Liver (tissue), 7 donors: ENCODE measurements at regions not wholly inside any gene's neighbourhood (a gene's known extent, or its start where the extent isn't known, plus 50 kb on each side); places are given as distances from the start of the nearest gene placed in this dataset.

ENCODE experiments used
- DNase-seq: peaks from one replicate; pipeline ENCODE4 v3.0.0-alpha.2; 2017; ENCODE audit warnings: low spot score
- H3K27ac ChIP-seq, 2 donors: one replicate each; pipeline ENCODE4 v1.7.0; 2013; ENCODE audit warnings: inconsistent platforms in 2 of 2, low read length in 2 of 2, control low read depth in 1 of 2, low read depth in 1 of 2, mild to moderate bottlenecking in 1 of 2
- H3K27me3 ChIP-seq, 4 donors: one replicate each; pipeline versions ENCODE4 v1.6.1 to v1.7.0; 2013; ENCODE audit warnings: low read length in 3 of 4, inconsistent platforms in 1 of 4, mild to moderate bottlenecking in 1 of 4, moderate library complexity in 1 of 4; ENCODE audit not compliant: control insufficient read depth in 4 of 4, insufficient read depth in 4 of 4
- H3K36me3 ChIP-seq, 4 donors: one replicate each; pipeline versions ENCODE4 v1.6.1 to v1.7.0; 2013; ENCODE audit warnings: low read length in 3 of 4, mild to moderate bottlenecking in 3 of 4, low read depth in 1 of 4, moderate library complexity in 1 of 4; ENCODE audit not compliant: control insufficient read depth in 4 of 4, insufficient read depth in 3 of 4
- H3K4me1 ChIP-seq, 4 donors: one replicate each; pipeline versions ENCODE4 v1.6.1 to v1.7.0; 2013; ENCODE audit warnings: low read length in 3 of 4, mild to moderate bottlenecking in 3 of 4, moderate library complexity in 1 of 4; ENCODE audit not compliant: control insufficient read depth in 4 of 4, insufficient read depth in 4 of 4
- H3K4me3 ChIP-seq, 3 donors: one replicate each; pipeline versions ENCODE4 v1.6.1 to v1.7.0; 2013; ENCODE audit warnings: low read length in 3 of 3, control low read depth in 1 of 3, low read depth in 1 of 3, mild to moderate bottlenecking in 1 of 3
- H3K9ac ChIP-seq, 2 donors: one replicate each; pipeline ENCODE4 v1.7.0; 2013; ENCODE audit warnings: low read length in 2 of 2, mild to moderate bottlenecking in 2 of 2, moderate library complexity in 2 of 2, control low read depth in 1 of 2, low read depth in 1 of 2
- H3K9me3 ChIP-seq, 4 donors: one replicate each; pipeline versions ENCODE4 v1.6.1 to v1.7.0; 2013; ENCODE audit warnings: low read length in 3 of 4; ENCODE audit not compliant: control insufficient read depth in 4 of 4
- ATF3 ChIP-seq: IDR thresholded peaks from 2 replicates; pipeline ENCODE4 v1.6.1; 2016; ENCODE audit warnings: antibody characterized with exemption
- EGR1 ChIP-seq, 2 donors: IDR thresholded peaks; 2 replicates each; pipeline ENCODE4 v1.6.1; 2016 to 2018; ENCODE audit warnings: antibody characterized with exemption in 2 of 2, low read depth in 2 of 2
- FOXA1 ChIP-seq: IDR thresholded peaks from 2 replicates; pipeline ENCODE4 v1.6.1; 2016; ENCODE audit warnings: antibody characterized with exemption
- GABPA ChIP-seq, 2 donors: IDR thresholded peaks in 1 of 2; conservative IDR thresholded peaks in 1 of 2; 2 replicates each; pipeline ENCODE4 v1.6.1; 2016; ENCODE audit warnings: antibody characterized with exemption in 2 of 2, mild to moderate bottlenecking in 1 of 2, moderate library complexity in 1 of 2
- HNF4A ChIP-seq, 2 donors: conservative IDR thresholded peaks; 2 replicates each; pipeline ENCODE4 v1.6.1; 2016; ENCODE audit warnings: antibody characterized with exemption in 2 of 2, mild to moderate bottlenecking in 2 of 2
- HNF4G ChIP-seq: IDR thresholded peaks from 2 replicates; pipeline ENCODE4 v1.6.1; 2016; ENCODE audit warnings: antibody characterized with exemption
- MAX ChIP-seq: IDR thresholded peaks from 2 replicates; pipeline ENCODE4 v1.6.1; 2016; ENCODE audit warnings: antibody characterized with exemption
- REST ChIP-seq: IDR thresholded peaks from 2 replicates; pipeline ENCODE4 v1.6.1; 2016; ENCODE audit warnings: antibody characterized with exemption, mild to moderate bottlenecking
- ZBTB33 ChIP-seq: IDR thresholded peaks from 2 replicates; pipeline ENCODE4 v1.6.1; 2016; ENCODE audit warnings: antibody characterized with exemption
- WGBS: extraction: QIAGEN DNeasy Blood & Tissue Kit; methylation state at CpG from one replicate; pipeline ENCODE4 v1.1.7; 2013; 5-methylcytosine and 5-hydroxymethylcytosine counted together
- donor health status: healthy.
- donor health status: healthy.
- donor health status: healthy.
- donor health status: healthy.

GRCh38 chr16:86321491-86321890 is 188.8 kb upstream of the FOXF1 start:
- Histone ChIP-seq H3K36me3 (no peaks in the 10 kb centered on the region), H3K27ac (no peak overlapping the region), H3K27me3 (no peaks in the 10 kb centered on the region), H3K9ac (no peak overlapping the region), H3K4me1 (no peaks in the 10 kb centered on the region), H3K9me3 (peaks cover 2 to 9% (median 4%) of the 10 kb centered on the region in 4 donors), H3K4me3 (no peak overlapping the region)
- no peak for DNase-seq
- TF ChIP-seq ZBTB33 = no peak
- no peak for TF ChIP-seq FOXA1
- no peak for TF ChIP-seq HNF4A (conservative IDR thresholded peaks at IDR 0.05)
- TF ChIP-seq EGR1 (IDR thresholded peaks at IDR 0.05; ENCODE audit: low read depth in 2 of 2) = no peak
- TF ChIP-seq ATF3 = no peak
- no peak for TF ChIP-seq HNF4G
- 69% methylated on average over 9 of the region's 9 CpGs for WGBS

GRCh38 chr16:86322283-86322682 is 188.0 kb upstream of the FOXF1 start:
- DNase-seq = no peak
- 32% methylated on average over 6 of the region's 6 CpGs for WGBS
- H3K27ac ChIP-seq = no peak overlapping the region
- H3K9ac ChIP-seq = no peak overlapping the region
- H3K4me3 ChIP-seq = no peak overlapping the region
- peaks cover 2 to 9% (median 4%) of the 10 kb centered on the region in 4 donors for H3K9me3 ChIP-seq
- TF ChIP-seq ZBTB33 = no peak
- TF ChIP-seq REST = no peak
- TF ChIP-seq MAX = no peak
- TF ChIP-seq HNF4G = no peak
- no peak for TF ChIP-seq GABPA (IDR thresholded peaks at IDR 0.05 in 1 of 2, conservative IDR thresholded peaks at IDR 0.05 in 1 of 2)
- H3K36me3 ChIP-seq = no peaks in the 10 kb centered on the region
- H3K27me3 ChIP-seq = no peaks in the 10 kb centered on the region
- H3K4me1 ChIP-seq = no peaks in the 10 kb centered on the region
